Stimulated activated CD4-positive, alpha-beta T cell treated with anti-CD3 and anti-CD28 coated beads, Interleukin-15, amount 100 ng/mL, for 1 hour (primary cell): ENCODE measurements at regions not wholly inside any gene's neighbourhood (a gene's known extent, or its start where the extent isn't known, plus 50 kb on each side); places are given as distances from the start of the nearest gene placed in this dataset.
"Not testable (repeated sequence)": the region's sequence is repeated elsewhere in the genome, so short reads cannot be mapped to it uniquely, and the experiment has no call there.

Experiments
- DNase-seq, 2 donors: peaks; one replicate each; pipeline ENCODE4 v3.0.0-alpha.2; 2020; ENCODE audit warnings: low read depth in 1 of 2, low spot score in 1 of 2

DNA sequence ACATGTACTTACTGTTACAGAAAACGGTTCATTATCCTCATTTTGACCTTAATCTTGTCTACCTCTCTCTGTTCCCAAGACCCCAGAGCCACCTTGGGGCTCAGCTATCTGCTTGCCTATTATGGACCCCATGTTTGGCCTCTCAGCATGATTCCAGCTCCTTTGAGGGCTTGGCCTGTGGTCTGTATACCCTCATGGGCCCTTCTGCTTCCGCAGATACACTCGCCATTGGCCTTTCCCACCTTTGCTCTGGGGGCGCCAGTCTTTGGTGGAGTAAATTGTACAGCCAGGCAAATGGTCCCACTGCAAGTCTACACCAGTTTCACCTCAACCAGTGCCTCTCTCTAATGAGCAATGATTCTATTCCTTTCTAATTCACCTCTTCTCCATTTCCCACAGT, 109.2 kb upstream of the ZNF746 start:
- no peak for DNase-seq

DNA sequence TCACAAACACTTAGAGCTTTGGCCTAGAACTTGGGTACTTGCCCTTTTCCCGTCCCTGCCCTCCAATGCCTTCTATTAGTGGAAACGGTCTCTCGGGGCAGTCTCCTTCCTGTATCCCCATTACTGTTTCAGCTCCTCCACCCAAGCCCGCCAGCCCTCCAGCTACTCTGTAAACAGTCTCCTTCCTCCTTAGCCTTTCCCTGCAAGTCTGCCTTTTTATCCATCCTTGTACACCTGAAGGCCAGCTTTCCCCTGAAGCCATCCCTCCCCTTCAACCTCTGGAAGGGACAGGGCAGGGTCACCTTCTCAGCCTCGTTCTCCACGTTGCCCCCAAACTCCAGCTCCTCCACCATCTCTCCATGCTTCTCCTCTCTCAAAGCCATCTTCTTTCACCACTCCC, 108.1 kb upstream of the ZNF746 start:
- DNase-seq = no peak

DNA sequence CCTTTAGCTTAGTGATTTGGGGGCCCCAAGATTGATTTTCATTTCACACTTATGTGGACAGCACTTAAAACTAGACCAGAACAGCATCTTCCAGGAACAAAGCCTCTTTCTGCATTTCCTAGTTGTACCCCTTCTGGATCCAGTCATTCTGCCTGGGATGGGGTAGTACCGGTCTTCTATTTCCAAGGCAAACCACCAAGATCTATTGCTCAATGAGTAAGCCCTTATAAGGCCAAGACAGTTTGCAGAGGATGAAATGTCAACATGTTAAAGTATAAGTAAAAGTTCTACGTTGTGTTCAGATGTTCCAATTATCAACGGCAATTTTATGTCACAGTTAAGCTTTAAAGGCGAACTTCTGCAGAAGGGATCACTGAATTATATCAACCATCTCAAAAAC, 106.9 kb upstream of the ZNF746 start:
- no peak for DNase-seq

DNA sequence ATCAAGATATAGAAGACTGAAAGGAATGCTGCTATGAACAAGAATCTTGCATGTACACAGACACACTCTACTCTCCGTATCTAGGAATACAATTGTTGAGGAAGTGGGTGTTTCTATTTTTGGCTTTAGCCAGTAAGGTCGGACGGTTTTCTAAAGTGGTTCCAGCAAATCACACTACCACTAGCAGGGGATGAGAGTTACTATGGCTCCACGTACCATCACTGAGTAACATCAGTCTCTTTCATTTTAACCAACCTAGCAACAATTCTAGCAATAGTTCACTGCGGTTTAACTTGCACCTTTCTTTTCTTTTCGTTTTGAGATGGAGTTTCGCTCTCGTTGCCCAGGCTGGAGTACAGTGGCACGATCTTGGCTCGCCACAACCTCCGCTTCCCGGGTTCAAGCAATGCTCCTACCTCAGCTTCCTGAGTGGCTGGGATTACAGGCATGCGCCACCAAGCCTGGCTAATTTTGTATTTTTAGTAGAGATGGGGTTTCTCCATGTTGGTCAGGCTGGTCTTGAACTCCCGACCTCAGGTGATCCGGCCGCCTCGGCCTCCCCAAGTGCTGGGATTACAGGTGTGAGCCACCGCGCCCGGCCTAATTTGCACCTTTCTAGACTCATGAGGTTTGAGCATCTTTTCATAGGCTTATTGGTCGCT, 103.2 kb upstream of the ZNF746 start:
- DNase-seq = peak in 1 of 2 donors; percentile 11

DNA sequence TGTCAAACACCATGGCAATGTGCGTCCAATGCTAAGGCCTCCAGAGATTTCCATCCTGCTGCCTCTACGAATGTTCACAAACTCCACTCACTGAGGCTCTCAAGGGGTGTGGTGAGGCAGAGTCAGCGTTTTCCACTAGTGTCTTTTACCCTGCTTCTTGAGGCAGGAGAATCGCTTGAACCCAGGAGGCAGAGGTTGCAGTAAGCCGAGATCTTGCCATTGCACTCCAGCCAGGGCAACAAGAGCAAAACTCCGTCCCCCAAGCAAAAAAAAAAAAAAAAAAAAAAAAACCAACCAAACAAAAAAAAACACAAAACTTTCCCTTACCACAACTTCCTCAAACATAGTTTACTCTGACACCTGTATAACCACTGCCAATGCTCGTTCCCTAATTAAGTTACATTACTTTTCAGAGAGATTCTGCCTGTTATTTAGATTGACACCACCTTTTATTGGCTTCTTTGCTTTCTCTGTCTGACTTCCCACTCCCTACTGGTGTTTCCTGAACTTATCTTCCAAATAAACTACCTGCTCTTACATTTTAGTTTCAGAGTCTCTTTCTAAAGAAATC, 102.1 kb upstream of the ZNF746 start:
- no peak for DNase-seq

DNA sequence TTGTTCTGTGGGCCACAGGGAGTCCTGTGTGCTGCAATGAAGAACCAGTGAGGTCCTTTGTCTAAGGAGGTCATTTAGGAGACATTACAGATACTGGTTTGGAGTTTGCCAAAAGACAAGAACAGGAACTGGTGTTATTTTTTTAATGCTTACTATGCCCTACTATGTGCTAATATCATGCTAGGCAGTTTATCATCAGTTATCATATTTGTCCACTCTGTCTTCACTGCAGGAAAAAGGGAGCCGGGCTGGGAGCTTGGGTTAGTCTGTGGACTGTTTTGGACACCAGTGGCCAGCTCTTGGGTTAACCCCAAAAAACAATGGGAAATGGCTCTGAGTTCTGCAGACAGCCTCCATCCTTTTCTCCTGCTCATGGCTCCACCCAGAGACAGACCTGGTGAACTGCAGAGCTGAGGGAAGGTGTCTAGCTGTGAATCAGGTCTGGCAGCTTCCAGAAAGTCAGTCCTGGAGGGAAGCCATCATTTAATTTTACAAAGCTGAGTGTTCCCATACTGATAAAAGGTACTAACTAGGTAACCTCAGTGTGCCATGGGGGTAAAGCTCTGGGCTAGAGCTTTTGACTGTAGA, 101.2 kb upstream of the ZNF746 start:
- DNase-seq = no peak

DNA sequence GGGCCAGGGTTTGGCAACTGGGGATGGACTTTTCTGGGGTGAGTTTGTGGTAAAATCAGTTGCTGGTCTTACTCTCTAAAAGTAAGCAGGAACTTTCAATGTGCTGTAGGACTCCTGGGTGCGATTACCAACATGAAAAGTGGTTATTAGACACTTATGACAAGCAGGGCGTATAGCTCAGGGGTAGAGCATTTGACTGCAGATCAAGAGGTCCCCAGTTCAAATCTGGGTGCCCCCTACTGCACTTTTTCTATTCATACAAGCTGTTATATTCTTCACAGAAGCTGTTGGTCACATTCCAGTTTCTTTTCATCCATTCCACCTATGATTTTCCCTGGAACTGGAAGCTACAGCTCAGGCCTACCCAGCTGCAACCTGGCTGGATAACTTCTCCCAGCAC, 100.2 kb upstream of the ZNF746 start:
- DNase-seq = not testable (repeated sequence)

DNA sequence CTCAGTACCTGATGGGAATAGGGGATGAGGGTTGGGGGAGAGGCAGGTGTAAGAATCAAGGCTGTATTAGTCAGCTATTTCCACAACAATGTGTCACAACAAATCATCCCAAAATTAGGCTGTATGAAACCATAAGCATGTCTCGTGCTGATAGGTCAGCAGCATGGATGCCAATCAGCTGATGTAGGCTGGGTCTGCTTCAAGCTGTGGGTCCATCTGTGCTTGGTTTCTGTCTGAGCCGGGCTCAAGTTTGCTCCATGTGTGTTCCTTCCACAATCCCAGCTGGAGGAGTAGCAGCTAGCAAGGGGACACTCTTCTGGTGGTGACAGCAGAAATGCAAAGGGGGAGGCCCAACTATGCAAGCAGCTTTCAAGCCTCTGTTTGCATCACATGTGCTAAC, 97.9 kb upstream of the ZNF746 start:
- no peak for DNase-seq

DNA sequence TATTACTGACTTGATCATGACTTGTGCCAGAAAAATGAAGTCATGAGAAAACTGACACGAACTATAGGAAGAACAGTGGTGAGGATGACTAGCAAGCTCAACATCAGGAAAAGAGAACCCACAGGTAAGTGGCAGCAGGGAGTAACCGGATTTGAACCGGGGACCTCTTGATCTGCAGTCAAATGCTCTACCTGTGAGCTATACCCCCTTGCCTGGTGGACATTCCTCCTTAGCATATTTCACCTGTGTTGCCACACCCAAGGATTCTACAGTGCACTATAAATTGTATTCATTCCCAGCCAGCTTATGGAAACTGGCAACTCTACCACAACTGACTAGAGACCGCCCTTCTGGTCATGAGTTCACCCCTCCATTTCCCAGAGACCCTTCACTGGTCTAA, 97.5 kb upstream of the ZNF746 start:
- no peak for DNase-seq

DNA sequence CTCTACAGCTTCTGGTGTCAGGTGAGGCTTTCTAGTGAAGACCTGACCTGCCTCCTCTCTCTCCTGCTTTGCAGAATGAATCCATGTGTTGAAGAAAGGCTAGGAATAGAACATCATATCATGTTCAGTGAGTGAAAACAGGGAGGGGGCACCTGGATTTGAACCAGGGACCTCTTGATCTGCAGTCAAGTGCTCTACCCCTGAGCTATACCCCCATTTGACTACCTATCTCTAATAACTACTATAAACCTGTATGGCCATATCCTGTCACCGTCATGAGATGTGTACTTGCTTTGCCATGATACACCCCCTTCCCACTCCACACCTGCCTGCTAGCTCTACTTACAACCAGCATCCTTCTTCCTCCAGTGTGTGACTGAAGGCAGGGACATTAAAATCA, 91.3 kb upstream of the ZNF746 start:
- no peak for DNase-seq

DNA sequence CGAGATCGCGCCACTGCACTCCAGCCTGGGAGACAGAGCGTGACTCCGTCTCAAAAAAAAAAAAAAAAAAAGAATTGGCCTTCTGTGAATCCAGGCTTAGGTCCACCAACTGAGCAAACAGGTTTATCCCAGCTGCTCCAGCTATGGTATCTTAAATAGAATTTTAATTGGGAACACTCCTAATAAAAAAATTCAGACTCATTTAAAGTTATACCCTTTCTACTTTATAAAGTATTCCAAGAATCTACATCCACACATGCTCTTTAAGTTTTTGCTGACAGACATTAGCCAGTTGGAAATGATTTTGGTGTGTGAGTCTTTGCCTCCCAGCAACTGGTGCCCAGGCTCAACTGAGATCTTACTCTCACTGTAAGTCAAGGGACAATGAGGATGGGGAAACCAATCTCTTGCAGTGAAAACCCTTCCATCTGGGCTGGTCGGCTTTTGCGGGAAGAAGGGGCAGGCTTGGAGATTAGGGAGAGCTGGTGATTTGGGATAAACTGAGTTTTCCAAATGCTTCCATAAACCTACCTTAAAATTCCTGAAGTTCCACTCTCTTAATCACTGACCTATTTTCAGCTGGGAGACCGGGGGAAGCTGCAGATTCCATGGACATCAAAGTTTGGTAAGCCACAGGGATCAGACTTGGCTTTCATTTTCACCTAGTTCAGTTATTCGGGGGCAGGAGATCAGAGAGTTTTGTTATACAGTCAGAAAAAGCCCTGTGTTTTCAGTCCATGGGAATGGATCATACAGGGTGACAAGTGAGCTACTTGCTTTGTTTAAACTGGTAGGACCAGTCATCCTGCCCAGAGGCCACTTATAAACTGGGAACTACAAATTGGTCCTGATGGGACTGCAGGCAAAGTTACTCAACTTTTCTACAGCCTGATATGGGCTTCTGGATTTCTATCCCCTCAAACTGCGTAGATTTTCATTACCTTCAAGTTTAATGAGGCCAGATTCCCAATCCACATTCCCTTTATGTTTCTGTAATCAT, 89.3 kb upstream of the ZNF746 start:
- DNase-seq = no peak

DNA sequence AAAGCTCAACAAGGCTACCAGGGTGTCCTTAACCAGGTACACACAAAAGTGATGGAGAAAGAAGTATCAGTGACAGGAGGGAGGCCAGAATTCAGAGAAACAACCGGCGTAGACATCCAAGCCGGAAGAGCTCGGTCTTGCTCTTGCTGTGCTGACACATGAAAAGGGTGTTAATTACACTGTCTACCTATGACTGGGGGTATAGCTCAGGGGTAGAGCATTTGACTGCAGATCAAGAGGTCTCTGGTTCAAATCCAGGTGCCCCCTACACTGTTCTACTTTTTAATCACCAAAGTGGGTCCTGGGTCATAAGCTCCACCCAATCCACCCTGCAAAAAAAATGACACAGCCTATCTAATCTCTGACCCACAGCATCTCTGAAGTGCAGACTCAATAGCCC, 86.9 kb upstream of the ZNF746 start:
- no peak for DNase-seq

DNA sequence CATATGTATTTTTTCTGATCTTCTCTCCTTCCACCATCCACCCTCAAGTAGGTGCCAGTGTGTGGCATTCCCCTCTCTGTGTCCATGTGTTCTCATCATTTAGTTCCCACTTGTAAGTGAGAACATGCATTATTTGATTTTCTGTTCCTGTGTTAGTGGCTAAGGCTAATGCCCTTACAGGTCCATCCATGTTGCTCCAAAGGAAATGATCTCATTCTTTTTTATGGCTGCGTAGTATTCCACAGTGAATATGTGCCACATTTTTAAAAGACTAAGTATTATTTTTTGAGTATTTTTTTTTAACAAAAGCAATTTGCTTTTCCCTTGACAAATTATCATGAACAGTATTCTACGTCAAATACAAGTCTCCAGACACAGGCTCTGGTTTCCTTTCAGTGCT, 86.4 kb upstream of the ZNF746 start:
- no peak for DNase-seq

DNA sequence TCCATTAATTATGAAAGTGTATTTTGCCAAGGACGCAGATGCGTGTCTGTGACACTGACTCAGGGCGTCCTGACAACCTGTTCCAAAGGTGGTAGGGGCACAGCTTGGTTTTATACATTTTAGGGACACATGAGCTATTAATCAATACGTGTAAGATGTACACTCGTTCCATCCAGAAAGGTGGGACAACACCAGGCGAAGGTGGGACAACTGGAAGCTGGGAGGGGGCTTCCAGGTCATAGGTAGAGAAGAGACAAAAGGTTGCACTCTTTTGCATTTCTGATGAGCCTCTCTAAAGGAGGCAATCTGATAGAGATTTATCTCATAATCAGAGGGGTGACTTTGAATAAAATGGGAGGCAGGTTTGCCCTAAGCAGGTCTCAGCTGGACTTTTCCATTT, 82.7 kb upstream of the ZNF746 start:
- no peak for DNase-seq

DNA sequence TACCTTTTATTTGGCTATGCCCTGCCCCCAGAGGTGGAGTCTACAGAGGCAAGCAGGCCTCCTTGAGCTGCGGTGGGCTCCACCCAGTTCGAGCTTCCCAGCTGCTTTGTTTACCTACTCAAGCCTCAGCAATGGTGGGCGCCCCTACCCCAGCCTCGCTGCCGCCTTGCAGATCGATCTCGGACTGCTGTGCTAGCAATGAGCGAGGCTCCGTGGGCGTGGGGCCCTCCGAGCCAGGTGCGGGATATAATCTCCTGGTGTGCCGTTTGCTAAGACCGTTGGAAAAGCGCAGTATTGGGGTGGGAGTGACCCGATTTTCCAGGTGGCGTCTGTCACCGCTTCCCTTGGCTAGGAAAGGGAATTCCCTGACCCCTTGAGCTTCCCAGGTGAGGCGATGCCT, 81.8 kb upstream of the ZNF746 start:
- not testable (repeated sequence) for DNase-seq

DNA sequence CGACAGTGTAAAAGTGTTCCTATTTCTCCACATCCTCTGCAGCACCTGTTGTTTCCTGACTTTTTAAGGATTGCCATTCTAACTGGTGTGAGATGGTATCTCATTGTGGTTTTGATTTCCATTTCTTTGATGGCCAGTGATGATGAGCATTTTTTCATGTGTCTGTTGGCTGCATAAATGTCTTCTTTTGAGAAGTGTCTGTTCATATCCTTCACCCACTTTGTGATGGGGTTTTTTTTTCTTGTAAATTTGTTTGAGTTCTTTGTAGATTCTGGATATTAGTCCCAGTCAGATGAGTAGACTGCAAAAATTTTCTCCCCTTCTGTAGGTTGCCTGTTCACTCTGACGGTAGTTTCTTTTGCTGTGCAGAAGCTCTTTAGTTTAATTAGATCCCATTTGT, 76.8 kb upstream of the ZNF746 start:
- DNase-seq = not testable (repeated sequence)

DNA sequence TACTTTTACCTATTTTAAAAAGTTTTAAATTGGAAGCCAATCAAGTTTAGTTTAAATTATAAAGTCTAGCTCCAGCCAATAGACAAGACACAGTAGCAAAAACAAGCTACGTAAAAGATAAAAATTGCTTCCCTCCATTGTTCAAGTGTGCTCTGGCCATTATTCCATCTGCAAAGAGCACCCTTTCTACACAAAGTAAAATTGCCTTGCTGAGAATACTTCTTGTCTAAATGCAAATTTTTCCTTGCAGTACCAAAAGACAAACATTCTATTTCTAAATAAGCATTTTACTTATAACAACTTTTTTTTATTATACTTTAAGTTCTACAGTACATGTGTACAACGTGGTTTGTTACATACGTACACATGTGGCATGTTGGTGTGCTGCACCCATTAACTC, 75.9 kb upstream of the ZNF746 start:
- no peak for DNase-seq

DNA sequence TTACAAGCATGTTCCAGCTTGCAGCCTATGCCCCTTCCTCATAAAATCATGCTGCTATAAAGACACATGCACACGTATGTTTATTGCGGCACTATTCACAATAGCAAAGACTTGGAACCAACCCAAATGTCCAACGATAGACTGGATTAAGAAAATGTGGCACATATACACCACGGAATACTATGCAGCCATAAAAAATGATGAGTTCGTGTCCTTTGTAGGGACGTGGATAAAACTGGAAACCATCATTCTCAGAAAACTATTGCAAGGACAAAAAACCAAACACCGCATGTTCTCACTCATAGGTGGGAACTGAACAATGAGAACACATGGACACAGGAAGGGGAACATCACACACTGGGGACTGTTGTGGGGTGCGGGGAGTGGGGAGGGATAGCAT, 75.3 kb upstream of the ZNF746 start:
- DNase-seq = not testable (repeated sequence)

DNA sequence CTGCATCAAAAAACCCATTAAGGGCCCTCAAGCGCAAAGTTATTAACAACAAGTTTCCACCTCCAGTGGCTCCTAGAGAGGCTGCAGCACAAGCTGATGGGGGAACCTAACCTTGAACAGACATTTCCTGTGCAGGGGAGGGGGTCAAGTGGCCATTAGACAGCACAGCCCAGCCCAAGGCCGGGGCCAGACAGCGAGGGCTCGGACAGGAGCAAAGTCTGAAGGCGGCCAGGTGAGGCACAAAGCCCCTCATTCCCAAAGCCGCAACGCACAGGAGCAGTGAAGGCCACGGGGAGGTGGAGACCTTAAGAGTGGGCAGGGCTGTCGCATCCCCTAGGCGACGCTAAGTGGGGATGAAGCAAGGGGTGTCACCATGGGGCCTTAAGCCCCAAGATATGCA, 73.2 kb upstream of the ZNF746 start:
- no peak for DNase-seq

DNA sequence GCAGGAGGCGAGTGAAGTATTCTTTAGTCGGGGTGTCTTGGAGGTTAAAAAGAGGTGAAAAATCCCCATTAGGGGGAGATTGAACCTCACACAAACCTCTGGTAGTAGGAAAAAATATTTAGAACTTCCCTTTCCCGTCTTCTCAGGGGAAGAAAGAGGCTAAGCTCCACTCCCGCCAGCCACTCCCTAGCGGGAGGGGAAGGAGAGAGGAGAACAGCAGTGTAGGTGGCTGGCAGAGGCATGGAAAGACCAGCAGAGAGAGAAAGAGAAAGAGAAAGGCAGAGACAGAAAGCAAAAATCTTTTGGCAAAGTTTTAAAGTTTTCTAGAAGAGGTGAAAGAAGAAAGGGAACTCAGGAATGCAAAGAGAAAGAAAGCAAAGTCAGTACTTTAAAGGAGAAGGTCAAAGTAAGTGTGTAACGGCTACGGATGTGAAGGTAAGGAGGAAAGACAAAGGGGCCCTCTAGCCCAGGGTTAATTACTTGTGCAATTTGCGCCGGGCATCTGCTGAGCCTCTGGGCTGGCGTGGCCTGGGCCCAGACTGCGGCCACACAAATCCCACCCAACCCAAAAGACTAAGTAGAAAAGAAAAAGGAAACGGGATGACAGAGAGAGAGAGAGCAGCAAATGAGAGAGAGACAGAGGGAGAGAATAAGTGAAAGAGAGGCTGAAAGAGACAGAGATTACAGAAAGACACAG, 72.3 kb upstream of the ZNF746 start:
- DNase-seq = no peak

DNA sequence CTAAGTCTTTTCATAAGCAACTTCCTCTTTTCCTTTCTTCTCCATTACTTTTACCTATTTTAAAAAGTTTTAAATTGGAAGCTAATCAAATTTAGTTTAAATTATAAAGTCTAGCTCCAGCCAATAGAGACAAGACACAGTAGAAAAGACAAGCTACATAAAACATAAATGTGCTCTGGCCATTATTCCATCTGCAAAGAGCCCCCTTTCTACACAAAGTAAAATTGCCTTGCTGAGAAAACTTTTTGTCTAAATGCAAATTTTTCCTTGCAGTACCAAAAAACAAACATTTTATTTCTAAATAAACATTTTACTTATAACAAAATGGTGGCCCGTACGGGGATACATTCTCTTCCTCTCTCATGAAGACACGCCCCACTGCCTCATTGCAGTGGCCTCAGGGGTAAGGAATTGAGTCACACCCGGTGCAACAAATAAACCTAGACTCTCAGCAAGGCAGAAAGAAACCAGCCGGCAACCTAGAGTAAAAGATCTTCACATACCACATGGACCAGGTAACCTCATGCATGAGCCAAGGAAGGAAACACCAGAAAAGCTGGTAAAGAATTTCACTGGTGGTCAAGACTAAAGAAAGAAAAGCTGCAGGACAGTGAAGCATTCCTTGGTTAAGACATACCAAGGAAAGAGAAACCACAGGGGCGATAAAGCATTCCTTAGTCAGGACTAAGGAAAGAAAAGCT, 71.6 kb upstream of the ZNF746 start:
- no peak for DNase-seq
